ENCODE measurements at regions not wholly inside any gene's neighbourhood (a gene's known extent, or its start where the extent isn't known, plus 50 kb on each side); places are given as distances from the start of the nearest gene placed in this dataset.

DNA sequence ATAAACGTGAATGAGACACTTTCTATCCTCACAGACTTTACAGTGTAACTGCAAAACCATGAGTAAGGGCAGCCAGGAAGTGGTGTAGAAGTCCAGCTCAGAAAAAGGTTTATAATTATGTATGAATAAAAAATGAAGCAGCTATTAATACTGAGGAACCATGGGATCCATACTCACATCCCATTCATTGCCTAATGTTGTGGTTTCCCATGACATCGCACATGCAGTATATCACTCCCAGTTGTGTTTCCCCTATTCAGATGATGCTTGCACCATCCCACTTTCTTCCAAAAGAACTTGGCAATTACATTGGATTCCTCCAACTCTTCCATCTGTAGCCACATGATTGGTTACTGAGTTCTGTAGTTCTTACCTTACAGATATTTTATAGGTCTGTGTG is 74.5 kb upstream of the SEMA3D start:
- TF ChIP-seq EZH2phosphoT487 (conservative IDR thresholded peaks at IDR 0.05; ENCODE audit: low read length) = no peak
- no peak for TF ChIP-seq CTCF (IDR thresholded peaks at IDR 0.05; ENCODE audit: insufficient read depth, low read length, poor library complexity, severe bottlenecking)

Measured in SU-DHL-6 (cell line).